ENCODE measurements at regions not wholly inside any gene's neighbourhood (a gene's known extent, or its start where the extent isn't known, plus 50 kb on each side); places are given as distances from the start of the nearest gene placed in this dataset.
"Not testable (repeated sequence)": the region's sequence is repeated elsewhere in the genome, so short reads cannot be mapped to it uniquely, and the experiment has no call there.

- no peak for TF ChIP-seq EZH2 (IDR thresholded peaks at IDR 0.05; ENCODE audit: borderline replicate concordance, low read depth, low read length, severe bottlenecking)
- no peak for TF ChIP-seq CTCF (IDR thresholded peaks at IDR 0.05; ENCODE audit: borderline replicate concordance, extremely low read depth, low read length, poor library complexity, severe bottlenecking)
- Histone ChIP-seq H3K79me2 (ENCODE audit: insufficient read depth, low read length) (no peaks in the 10 kb centered on the region), H3K4me1 (ENCODE audit: insufficient read depth, low read length) (no peaks in the 10 kb centered on the region), H3K4me2 (ENCODE audit: insufficient read depth, low read length) (no peak overlapping the region), H3K36me3 (ENCODE audit: insufficient read depth, low read length) (no peaks in the 10 kb centered on the region), H3K27ac (ENCODE audit: low read length) (no peak overlapping the region), H3K9ac (ENCODE audit: low read depth, low read length) (no peak overlapping the region), H3K27me3 (ENCODE audit: insufficient read depth, low read length, poor library complexity) (no peaks in the 10 kb centered on the region), H2AFZ (ENCODE audit: low read depth, low read length) (no peak overlapping the region), H3K4me3 (ENCODE audit: low read depth in 1 of 2, low read length in 2 of 2) (no peak overlapping the region), H4K20me1 (ENCODE audit: insufficient read depth, low read length) (no peaks in the 10 kb centered on the region), H3K9me3 (ENCODE audit: insufficient read depth, low read length, severe bottlenecking) (no peaks in the 10 kb centered on the region)
- no peak for DNase-seq
- ATAC-seq (ENCODE audit: insufficient read depth, low read depth): no peak
Measured at GRCh38 chr7:113306302-113306701, 187.9 kb upstream of the SMIM30 start.

GRCh38 chr7:113304104-113304503 is 185.8 kb upstream of the SMIM30 start:
- no peak for DNase-seq

GRCh38 chr7:113303388-113303787 is 185.0 kb upstream of the SMIM30 start:
- DNase-seq; H3K27ac ChIP-seq (ENCODE audit: low read length): not testable (repeated sequence)

More at GRCh38 chr7:113304104-113304503, 185.8 kb upstream of the SMIM30 start:
- H3K4me1 ChIP-seq (ENCODE audit: insufficient read depth, low read length): no peaks in the 10 kb centered on the region
- H3K36me3 ChIP-seq (ENCODE audit: insufficient read depth, low read length): no peaks in the 10 kb centered on the region
- no peak overlapping the region for H3K9ac ChIP-seq (ENCODE audit: low read depth, low read length)
- H3K27ac ChIP-seq (ENCODE audit: low read length): no peak overlapping the region
- H3K27me3 ChIP-seq (ENCODE audit: insufficient read depth, low read length, poor library complexity): no peaks in the 10 kb centered on the region
- H3K4me2 ChIP-seq (ENCODE audit: insufficient read depth, low read length): no peak overlapping the region
- no peak overlapping the region for H3K4me3 ChIP-seq (ENCODE audit: low read depth in 1 of 2, low read length in 2 of 2)
- H4K20me1 ChIP-seq (ENCODE audit: insufficient read depth, low read length): no peaks in the 10 kb centered on the region
- H2AFZ ChIP-seq (ENCODE audit: low read depth, low read length): no peak overlapping the region
- ATAC-seq (ENCODE audit: insufficient read depth, low read depth): no peak
- TF ChIP-seq CTCF (IDR thresholded peaks at IDR 0.05; ENCODE audit: borderline replicate concordance, extremely low read depth, low read length, poor library complexity, severe bottlenecking) (no peak), EZH2 (IDR thresholded peaks at IDR 0.05; ENCODE audit: borderline replicate concordance, low read depth, low read length, severe bottlenecking) (no peak)
- no peaks in the 10 kb centered on the region for H3K9me3 ChIP-seq (ENCODE audit: insufficient read depth, low read length, severe bottlenecking)
- no peaks in the 10 kb centered on the region for H3K79me2 ChIP-seq (ENCODE audit: insufficient read depth, low read length)

GRCh38 chr7:113301983-113302382 is 183.6 kb upstream of the SMIM30 start:
- Histone ChIP-seq H2AFZ (ENCODE audit: low read depth, low read length) (no peak overlapping the region), H3K4me2 (ENCODE audit: insufficient read depth, low read length) (no peak overlapping the region), H3K36me3 (ENCODE audit: insufficient read depth, low read length) (no peaks in the 10 kb centered on the region), H3K27me3 (ENCODE audit: insufficient read depth, low read length, poor library complexity) (no peaks in the 10 kb centered on the region), H3K9me3 (ENCODE audit: insufficient read depth, low read length, severe bottlenecking) (no peaks in the 10 kb centered on the region), H3K27ac (ENCODE audit: low read length) (no peak overlapping the region), H3K9ac (ENCODE audit: low read depth, low read length) (no peak overlapping the region), H3K79me2 (ENCODE audit: insufficient read depth, low read length) (no peaks in the 10 kb centered on the region), H3K4me1 (ENCODE audit: insufficient read depth, low read length) (no peaks in the 10 kb centered on the region), H4K20me1 (ENCODE audit: insufficient read depth, low read length) (no peaks in the 10 kb centered on the region), H3K4me3 (ENCODE audit: low read depth in 1 of 2, low read length in 2 of 2) (no peak overlapping the region)
- DNase-seq (no peak), ATAC-seq (ENCODE audit: insufficient read depth, low read depth) (no peak)
- no peak for TF ChIP-seq CTCF (IDR thresholded peaks at IDR 0.05; ENCODE audit: borderline replicate concordance, extremely low read depth, low read length, poor library complexity, severe bottlenecking)
- TF ChIP-seq EZH2 (IDR thresholded peaks at IDR 0.05; ENCODE audit: borderline replicate concordance, low read depth, low read length, severe bottlenecking): no peak

More at GRCh38 chr7:113303388-113303787, 185.0 kb upstream of the SMIM30 start:
- not testable (repeated sequence) for ATAC-seq (ENCODE audit: insufficient read depth, low read depth); H2AFZ ChIP-seq (ENCODE audit: low read depth, low read length); H3K9ac ChIP-seq (ENCODE audit: low read depth, low read length); H3K4me2 ChIP-seq (ENCODE audit: insufficient read depth, low read length); H3K27me3 ChIP-seq (ENCODE audit: insufficient read depth, low read length, poor library complexity); H3K9me3 ChIP-seq (ENCODE audit: insufficient read depth, low read length, severe bottlenecking); H3K4me3 ChIP-seq (ENCODE audit: low read depth in 1 of 2, low read length in 2 of 2); H3K4me1 ChIP-seq (ENCODE audit: insufficient read depth, low read length); H4K20me1 ChIP-seq (ENCODE audit: insufficient read depth, low read length); H3K36me3 ChIP-seq (ENCODE audit: insufficient read depth, low read length); H3K79me2 ChIP-seq (ENCODE audit: insufficient read depth, low read length)

All from DND-41 (cell line).